Esophagus muscularis mucosa (tissue), 4 donors: ENCODE measurements at regions not wholly inside any gene's neighbourhood (a gene's known extent, or its start where the extent isn't known, plus 50 kb on each side); places are given as distances from the start of the nearest gene placed in this dataset.
A peak's percentile ranks its signal among the peaks of the same experiment; 100 is the strongest.

ENCODE experiments used
- DNase-seq: peaks from one replicate; pipeline ENCODE4 v3.0.0-alpha.2; 2017; ENCODE audit errors: extremely low spot score
- H3K27ac ChIP-seq, 4 donors: fragments of 200-600 bp; sonication (generic); replicated peaks in 1 of 4; 1 replicate in 3 of 4; 2 replicates in 1 of 4; pipeline ENCODE4 v1.5.1; 2016 to 2019; ENCODE audit warnings: mild to moderate bottlenecking in 1 of 4
- H3K27me3 ChIP-seq, 4 donors: fragments of 200-600 bp; sonication (generic); one replicate each; pipeline versions ENCODE4 v1.5.1 to v1.6.0; 2016 to 2019
- H3K36me3 ChIP-seq, 4 donors: fragments of 200-600 bp; sonication (generic); one replicate each; pipeline ENCODE4 v1.5.1; 2016 to 2019
- H3K4me1 ChIP-seq, 4 donors: fragments of 200-600 bp; sonication (generic); one replicate each; pipeline ENCODE4 v1.5.1; 2016 to 2019
- H3K4me3 ChIP-seq, 4 donors: fragments of 200-600 bp; sonication (generic); 1 replicate in 2 of 4; 2 replicates in 2 of 4; pipeline ENCODE4 v1.5.1; 2016 to 2019; ENCODE audit warnings: mild to moderate bottlenecking in 4 of 4, moderate library complexity in 1 of 4
- H3K9me3 ChIP-seq, 4 donors: fragments of 200-600 bp; sonication (generic); 1 replicate in 3 of 4; 2 replicates in 1 of 4; pipeline ENCODE4 v1.5.1; 2016 to 2019
- EP300 ChIP-seq: sonication (generic); formaldehyde crosslinking; IDR thresholded peaks from one replicate; pipeline ENCODE4 v1.6.1; 2017; ENCODE audit warnings: antibody characterized with exemption
- POLR2A ChIP-seq: fragments of 450-650 bp; IDR thresholded peaks from one replicate; pipeline ENCODE4 v1.6.1; 2017; ENCODE audit warnings: antibody characterized with exemption, moderate library complexity, mild to moderate bottlenecking, low read depth
- POLR2AphosphoS5 ChIP-seq, 2 donors: sonication (generic); formaldehyde crosslinking; IDR thresholded peaks; one replicate each; pipeline ENCODE4 v1.6.1; 2017; ENCODE audit warnings: antibody characterized with exemption in 2 of 2
- WGBS: methylation state at CpG from one replicate; pipeline ENCODE4 v1.1.5; 2018; 5-methylcytosine and 5-hydroxymethylcytosine counted together
- intact Hi-C: fragments of 100-400 bp; cut with DNase I; formaldehyde crosslinking; loops from one replicate; pipeline ENCODE4 v1.15.1; 2023
- TF ChIP-seq, protein P1 (sequence below), 3 experiments: fragments of 200-600 bp in 2 of 3; fragments of 450-650 bp in 1 of 3; sonication (generic) in 2 of 3; IDR thresholded peaks; one replicate each; pipeline ENCODE4 v1.5.1; 2017 to 2019; ENCODE audit warnings: antibody characterized with exemption in 3 of 3, mild to moderate bottlenecking in 2 of 3, moderate library complexity in 1 of 3

DNA sequence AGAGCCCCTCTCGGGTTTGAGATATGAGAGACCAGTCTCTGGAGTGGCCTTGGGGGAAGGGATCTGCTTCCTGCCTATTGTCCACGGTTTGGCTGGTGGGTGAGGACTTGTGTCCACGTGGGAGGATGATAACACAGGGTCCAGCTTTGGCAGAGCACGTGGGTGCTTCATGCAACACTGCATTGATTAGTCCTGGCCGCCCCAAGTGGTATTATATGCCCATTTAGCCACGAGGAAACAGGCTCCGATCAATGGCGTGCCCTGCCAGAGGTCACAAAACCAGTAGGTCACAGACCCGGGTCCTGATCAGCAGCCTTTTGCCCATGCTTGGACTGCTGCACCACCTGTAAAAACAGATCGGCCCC is 141.6 kb downstream of the RGS9 start:
- Histone ChIP-seq H3K36me3 (no peaks in the 10 kb centered on the region), H3K27ac (peak overlapping the region in 1 of 4 donors; percentile 74), H3K27me3 (no peaks in the 10 kb centered on the region), H3K9me3 (peaks cover 0 to 11% (median 0%) of the 10 kb centered on the region in 4 donors), H3K4me3 (no peak overlapping the region), H3K4me1 (peaks cover 0 to 29% (median 24%) of the 10 kb centered on the region in 4 donors)
- DNase-seq: no peak
- TF ChIP-seq POLR2A (no peak), EP300 (no peak), POLR2AphosphoS5 (IDR thresholded peaks at IDR 0.05) (no peak)
- TF ChIP-seq, protein P1, sequence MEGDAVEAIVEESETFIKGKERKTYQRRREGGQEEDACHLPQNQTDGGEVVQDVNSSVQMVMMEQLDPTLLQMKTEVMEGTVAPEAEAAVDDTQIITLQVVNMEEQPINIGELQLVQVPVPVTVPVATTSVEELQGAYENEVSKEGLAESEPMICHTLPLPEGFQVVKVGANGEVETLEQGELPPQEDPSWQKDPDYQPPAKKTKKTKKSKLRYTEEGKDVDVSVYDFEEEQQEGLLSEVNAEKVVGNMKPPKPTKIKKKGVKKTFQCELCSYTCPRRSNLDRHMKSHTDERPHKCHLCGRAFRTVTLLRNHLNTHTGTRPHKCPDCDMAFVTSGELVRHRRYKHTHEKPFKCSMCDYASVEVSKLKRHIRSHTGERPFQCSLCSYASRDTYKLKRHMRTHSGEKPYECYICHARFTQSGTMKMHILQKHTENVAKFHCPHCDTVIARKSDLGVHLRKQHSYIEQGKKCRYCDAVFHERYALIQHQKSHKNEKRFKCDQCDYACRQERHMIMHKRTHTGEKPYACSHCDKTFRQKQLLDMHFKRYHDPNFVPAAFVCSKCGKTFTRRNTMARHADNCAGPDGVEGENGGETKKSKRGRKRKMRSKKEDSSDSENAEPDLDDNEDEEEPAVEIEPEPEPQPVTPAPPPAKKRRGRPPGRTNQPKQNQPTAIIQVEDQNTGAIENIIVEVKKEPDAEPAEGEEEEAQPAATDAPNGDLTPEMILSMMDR (IDR thresholded peaks at IDR 0.05): no peak
- intact Hi-C loops: loop anchor here (5.0 kb wide), 1 partner anchor 278 kb away; no protein-coding TSS in a partner anchor
- 90% methylated on average over 10 of the region's 10 CpGs for WGBS

DNA sequence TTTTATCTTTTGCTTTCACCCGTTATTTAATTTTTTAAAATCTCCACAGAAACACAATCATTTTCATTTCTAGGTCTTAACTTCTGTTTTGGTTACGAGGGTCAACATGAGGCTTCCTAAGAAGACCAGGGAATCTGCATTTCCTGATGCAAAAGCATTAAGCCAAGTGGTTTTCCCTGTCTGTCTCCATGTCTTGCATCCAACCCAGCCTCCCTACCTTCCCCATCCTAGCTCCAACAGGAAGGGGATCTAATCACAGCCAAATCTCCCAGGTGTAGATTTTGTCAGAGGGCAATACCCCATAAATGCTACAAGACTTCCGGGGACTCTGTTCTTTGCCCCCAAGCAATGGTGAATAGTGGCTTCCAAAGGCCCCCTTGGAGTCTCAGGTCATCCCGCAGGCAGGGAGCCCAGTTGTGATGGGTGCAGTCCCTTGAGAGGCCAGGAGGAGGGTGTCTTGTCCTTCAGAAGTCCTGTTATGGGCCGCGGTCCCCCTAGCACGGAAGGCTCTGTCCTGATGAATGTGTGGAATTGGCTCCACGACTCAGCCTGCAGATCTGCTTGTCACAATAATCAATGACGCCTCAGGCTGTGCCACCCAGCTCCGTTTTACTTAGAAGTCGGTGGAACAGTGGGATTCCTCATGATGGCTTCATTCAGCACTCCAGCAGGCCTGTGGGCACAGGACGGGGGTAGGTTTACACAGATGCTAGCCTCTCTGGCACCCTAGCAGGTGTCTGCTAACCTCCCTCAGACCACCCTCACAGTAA is 141.1 kb downstream of the RGS9 start:
- Histone ChIP-seq H3K27me3 (no peaks in the 10 kb centered on the region), H3K4me1 (peaks cover 0 to 29% (median 24%) of the 10 kb centered on the region in 4 donors), H3K9me3 (peaks cover 0 to 5% (median 0%) of the 10 kb centered on the region in 4 donors), H3K4me3 (peak overlapping the region in 1 of 4 donors; percentile 23), H3K36me3 (no peaks in the 10 kb centered on the region), H3K27ac (peak overlapping the region; percentile 59 to 74 (median 68))
- 46% methylated on average over 6 of the region's 12 CpGs for WGBS
- TF ChIP-seq, protein P1 (IDR thresholded peaks at IDR 0.05): peak; percentile 46 to 66 (median 54)
- TF ChIP-seq POLR2A: no peak
- no peak for TF ChIP-seq EP300
- intact Hi-C loops: loop anchor here (5.0 kb wide), 1 partner anchor 279 kb away; no protein-coding TSS in a partner anchor
- no peak for DNase-seq

DNA sequence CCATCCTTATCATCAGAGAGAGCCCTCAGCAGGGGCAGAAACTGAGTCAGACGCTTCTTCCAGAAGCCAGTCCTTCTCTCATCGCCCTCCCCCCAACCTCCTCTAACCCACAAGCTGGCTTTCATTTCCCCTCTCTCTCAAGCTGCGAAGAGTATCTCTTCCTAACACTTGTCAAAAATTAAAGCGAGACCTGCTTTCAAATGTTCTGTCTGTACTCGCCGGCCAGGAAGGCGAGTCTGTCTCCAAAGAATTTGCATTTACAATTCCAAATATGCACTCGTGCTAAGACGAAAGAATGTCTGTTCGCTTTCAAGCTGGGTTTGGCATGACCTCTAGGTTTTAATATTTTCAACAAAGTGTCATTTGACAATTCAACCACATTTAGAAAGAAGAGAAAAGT is 140.4 kb downstream of the RGS9 start:
- Histone ChIP-seq H3K4me1 (peaks cover 0 to 29% (median 24%) of the 10 kb centered on the region in 4 donors), H3K27ac (peak overlapping the region; percentile 59 to 74 (median 68)), H3K27me3 (no peaks in the 10 kb centered on the region), H3K9me3 (no peaks in the 10 kb centered on the region), H3K36me3 (no peaks in the 10 kb centered on the region), H3K4me3 (peak overlapping the region in 2 of 4 donors; percentile 23 to 24)
- intact Hi-C loops: loop anchor here (5.0 kb wide), 1 partner anchor 280 kb away; no protein-coding TSS in a partner anchor
- no peak for DNase-seq
- 19% methylated on average over 10 of the region's 10 CpGs for WGBS
- TF ChIP-seq EP300 (no peak), POLR2AphosphoS5 (IDR thresholded peaks at IDR 0.05) (peak in 1 of 2 donors; percentile 69)
